Jurkat, Clone E6-1 (cell line): ENCODE measurements at regions not wholly inside any gene's neighbourhood (a gene's known extent, or its start where the extent isn't known, plus 50 kb on each side); places are given as distances from the start of the nearest gene placed in this dataset.

Source experiments
- DNase-seq: peaks from one replicate; pipeline ENCODE4 v3.0.0-alpha.2; 2011; ENCODE audit warnings: low read depth, low spot score
- H3K4me3 ChIP-seq: 2 replicates; pipeline ENCODE4 v1.5.1; 2011; ENCODE audit warnings: mild to moderate bottlenecking, low read length, control low read depth, moderate library complexity

GRCh38 chr10:110373059-110373458 is 68.3 kb upstream of the SMNDC1 start:
- no peak overlapping the region for H3K4me3 ChIP-seq
- no peak for DNase-seq

GRCh38 chr10:110373857-110374654 is 69.3 kb upstream of the SMNDC1 start:
- no peak overlapping the region for H3K4me3 ChIP-seq

GRCh38 chr10:110375121-110375520 is 70.4 kb upstream of the SMNDC1 start:
- no peak for DNase-seq
- H3K4me3 ChIP-seq, result no peak overlapping the region

More at GRCh38 chr10:110373857-110374654, 69.3 kb upstream of the SMNDC1 start:
- no peak for DNase-seq

GRCh38 chr10:110376021-110376766 is 71.5 kb upstream of the SMNDC1 start:
- H3K4me3 ChIP-seq, result no peak overlapping the region
- DNase-seq, result no peak

- DNase-seq, result no peak
- H3K4me3 ChIP-seq, result no peak overlapping the region
Observed at GRCh38 chr10:110376767-110377160, 72.0 kb upstream of the SMNDC1 start.

GRCh38 chr10:110378006-110378405 is 73.3 kb upstream of the SMNDC1 start:
- no peak overlapping the region for H3K4me3 ChIP-seq
- no peak for DNase-seq

GRCh38 chr10:110378533-110379108 is 73.9 kb upstream of the SMNDC1 start:
- no peak for DNase-seq
- H3K4me3 ChIP-seq, result no peak overlapping the region

- no peak for DNase-seq
- H3K4me3 ChIP-seq, result no peak overlapping the region
Observed at GRCh38 chr10:110379831-110380230, 75.1 kb upstream of the SMNDC1 start.

GRCh38 chr10:110380293-110380692 is 75.6 kb upstream of the SMNDC1 start:
- H3K4me3 ChIP-seq, result no peak overlapping the region
- DNase-seq, result no peak

GRCh38 chr10:110382695-110383094 is 78.0 kb upstream of the SMNDC1 start:
- DNase-seq, result no peak
- no peak overlapping the region for H3K4me3 ChIP-seq

GRCh38 chr10:110387617-110387982 is 82.9 kb upstream of the SMNDC1 start:
- no peak overlapping the region for H3K4me3 ChIP-seq
- no peak for DNase-seq

- no peak for DNase-seq
- no peak overlapping the region for H3K4me3 ChIP-seq
Observed at GRCh38 chr10:110387983-110388686, 83.4 kb upstream of the SMNDC1 start.

GRCh38 chr10:110388687-110389052 is 84.0 kb upstream of the SMNDC1 start:
- H3K4me3 ChIP-seq, result no peak overlapping the region
- no peak for DNase-seq

- H3K4me3 ChIP-seq, result no peak overlapping the region
- DNase-seq, result no peak
Observed at GRCh38 chr10:110389255-110389654, 84.5 kb upstream of the SMNDC1 start.

GRCh38 chr10:110391541-110391940 is 86.8 kb upstream of the SMNDC1 start:
- no peak overlapping the region for H3K4me3 ChIP-seq
- DNase-seq, result no peak

- no peak for DNase-seq
- no peak overlapping the region for H3K4me3 ChIP-seq
Observed at GRCh38 chr10:110392121-110392520, 87.4 kb upstream of the SMNDC1 start.

GRCh38 chr10:110392868-110393740 is 88.4 kb upstream of the SMNDC1 start:
- H3K4me3 ChIP-seq, result no peak overlapping the region
- DNase-seq, result no peak

GRCh38 chr10:110393866-110394265 is 89.1 kb upstream of the SMNDC1 start:
- H3K4me3 ChIP-seq, result no peak overlapping the region
- DNase-seq, result no peak

GRCh38 chr10:110394296-110394695 is 89.6 kb upstream of the SMNDC1 start:
- no peak overlapping the region for H3K4me3 ChIP-seq
- no peak for DNase-seq
